OCI-LY1 (cell line): ENCODE measurements at regions not wholly inside any gene's neighbourhood (a gene's known extent, or its start where the extent isn't known, plus 50 kb on each side); places are given as distances from the start of the nearest gene placed in this dataset.

Experiments used
- H2AFZ ChIP-seq: fragments of 200-600 bp; sonication (generic), shearing (Covaris generic); 2 replicates; pipeline ENCODE4 v1.6.0; 2014; ENCODE audit warnings: antibody characterized with exemption, mild to moderate bottlenecking, low read length
- H3F3A ChIP-seq: fragments of 200-600 bp; sonication (generic), shearing (Covaris generic); 2 replicates; pipeline ENCODE4 v1.6.0; 2014; ENCODE audit warnings: mild to moderate bottlenecking, antibody characterized with exemption, low read length, moderate library complexity; ENCODE audit not compliant: insufficient read depth
- H3K27ac ChIP-seq: fragments of 200-600 bp; sonication (generic); 2 replicates; pipeline ENCODE4 v1.5.1; 2014; ENCODE audit warnings: low read length, mixed run types, mild to moderate bottlenecking, low read depth; ENCODE audit not compliant: poor library complexity, severe bottlenecking
- H3K27me3 ChIP-seq: fragments of 200-600 bp; sonication (generic); 2 replicates; pipeline ENCODE4 v1.6.0; 2014; ENCODE audit warnings: antibody characterized with exemption, mild to moderate bottlenecking, low read length, moderate library complexity; ENCODE audit not compliant: insufficient read depth
- H3K36me3 ChIP-seq: fragments of 200-600 bp; sonication (generic); 2 replicates; pipeline ENCODE4 v1.6.1; 2014; ENCODE audit warnings: mild to moderate bottlenecking, antibody characterized with exemption, low read length, moderate library complexity, mixed read lengths; ENCODE audit not compliant: insufficient read depth
- H3K4me1 ChIP-seq: fragments of 200-600 bp; sonication (generic); 2 replicates; pipeline ENCODE4 v1.5.1; 2014; ENCODE audit warnings: mild to moderate bottlenecking, low read length, moderate library complexity; ENCODE audit not compliant: insufficient read depth, severe bottlenecking
- H3K4me2 ChIP-seq: fragments of 200-600 bp; sonication (generic), shearing (Covaris generic); 2 replicates; pipeline ENCODE4 v1.6.1; 2014; ENCODE audit warnings: low read length
- H3K4me3 ChIP-seq: fragments of 200-600 bp; sonication (generic); 2 replicates; pipeline ENCODE4 v1.5.1; 2014; ENCODE audit warnings: low read length, low read depth, mild to moderate bottlenecking, mixed read lengths; ENCODE audit not compliant: poor library complexity, severe bottlenecking
- H3K79me2 ChIP-seq: fragments of 200-600 bp; shearing (Covaris generic); 2 replicates; pipeline ENCODE4 v1.6.1; 2016; ENCODE audit warnings: mixed run types, low read length, mixed read lengths; ENCODE audit not compliant: insufficient read depth
- H3K9ac ChIP-seq: fragments of 200-600 bp; sonication (generic), shearing (Covaris generic); 2 replicates; pipeline ENCODE4 v1.6.1; 2014; ENCODE audit warnings: mild to moderate bottlenecking, low read length, mixed read lengths
- H3K9me2 ChIP-seq: fragments of 200-600 bp; sonication (generic), shearing (Covaris generic); 2 replicates; pipeline ENCODE4 v1.6.1; 2014; ENCODE audit warnings: low read depth, mild to moderate bottlenecking, low read length, mixed read lengths
- H3K9me3 ChIP-seq: fragments of 200-600 bp; shearing (Covaris generic); 2 replicates; pipeline ENCODE4 v1.6.1; 2014; ENCODE audit warnings: low read length, mixed read lengths
- H4K20me1 ChIP-seq: fragments of 200-600 bp; sonication (generic), shearing (Covaris generic); 2 replicates; pipeline ENCODE4 v1.6.0; 2016; ENCODE audit warnings: mild to moderate bottlenecking, low read length; ENCODE audit not compliant: insufficient read depth
- EZH2 ChIP-seq: fragments of 200-600 bp; sonication (generic), shearing (Covaris generic); IDR thresholded peaks from 2 replicates; pipeline ENCODE4 v1.8.0; 2017; ENCODE audit warnings: borderline replicate concordance, mixed run types, mild to moderate bottlenecking, antibody characterized with exemption, low read length, moderate library complexity, mixed read lengths
- TF ChIP-seq, protein P1 (sequence below): fragments of 200-600 bp; sonication (generic), shearing (Covaris generic); IDR thresholded peaks from 2 replicates; pipeline ENCODE4 v1.5.1; 2017; ENCODE audit warnings: mild to moderate bottlenecking, antibody characterized with exemption, low read length, moderate library complexity, mixed read lengths

DNA sequence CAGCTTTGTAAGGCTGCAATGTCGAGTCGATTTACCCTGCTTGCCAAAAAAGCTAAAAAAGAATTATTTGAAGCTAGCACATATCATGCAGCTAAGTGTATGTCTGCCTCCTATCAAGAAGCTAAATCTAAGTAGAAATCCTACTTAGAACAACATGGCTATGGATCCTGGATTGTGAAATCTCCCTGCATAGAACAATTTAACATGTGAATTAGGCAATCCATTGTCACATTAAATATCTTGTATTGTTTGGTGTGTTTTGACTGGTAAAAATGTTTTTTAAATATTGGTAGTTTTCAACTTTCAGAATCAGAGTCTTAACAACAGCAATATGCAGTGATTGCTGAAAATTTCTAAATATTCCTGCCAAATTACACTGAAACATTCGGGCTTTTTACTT is 73.3 kb downstream of the SKIDA1 start:
- H3K9me2 ChIP-seq: no peaks in the 10 kb centered on the region
- H3K79me2 ChIP-seq: no peaks in the 10 kb centered on the region
- H3K9ac ChIP-seq: no peak overlapping the region
- no peak overlapping the region for H3K4me3 ChIP-seq
- H3F3A ChIP-seq: no peaks in the 10 kb centered on the region
- H3K4me2 ChIP-seq: no peak overlapping the region
- no peak overlapping the region for H2AFZ ChIP-seq
- no peaks in the 10 kb centered on the region for H4K20me1 ChIP-seq
- H3K27me3 ChIP-seq: no peaks in the 10 kb centered on the region
- TF ChIP-seq, protein P1, sequence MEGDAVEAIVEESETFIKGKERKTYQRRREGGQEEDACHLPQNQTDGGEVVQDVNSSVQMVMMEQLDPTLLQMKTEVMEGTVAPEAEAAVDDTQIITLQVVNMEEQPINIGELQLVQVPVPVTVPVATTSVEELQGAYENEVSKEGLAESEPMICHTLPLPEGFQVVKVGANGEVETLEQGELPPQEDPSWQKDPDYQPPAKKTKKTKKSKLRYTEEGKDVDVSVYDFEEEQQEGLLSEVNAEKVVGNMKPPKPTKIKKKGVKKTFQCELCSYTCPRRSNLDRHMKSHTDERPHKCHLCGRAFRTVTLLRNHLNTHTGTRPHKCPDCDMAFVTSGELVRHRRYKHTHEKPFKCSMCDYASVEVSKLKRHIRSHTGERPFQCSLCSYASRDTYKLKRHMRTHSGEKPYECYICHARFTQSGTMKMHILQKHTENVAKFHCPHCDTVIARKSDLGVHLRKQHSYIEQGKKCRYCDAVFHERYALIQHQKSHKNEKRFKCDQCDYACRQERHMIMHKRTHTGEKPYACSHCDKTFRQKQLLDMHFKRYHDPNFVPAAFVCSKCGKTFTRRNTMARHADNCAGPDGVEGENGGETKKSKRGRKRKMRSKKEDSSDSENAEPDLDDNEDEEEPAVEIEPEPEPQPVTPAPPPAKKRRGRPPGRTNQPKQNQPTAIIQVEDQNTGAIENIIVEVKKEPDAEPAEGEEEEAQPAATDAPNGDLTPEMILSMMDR: no peak
- H3K4me1 ChIP-seq: no peaks in the 10 kb centered on the region
- no peaks in the 10 kb centered on the region; the same call in 1 of the 2 replicates for H3K9me3 ChIP-seq
- no peak overlapping the region for H3K27ac ChIP-seq
- H3K36me3 ChIP-seq: no peaks in the 10 kb centered on the region

DNA sequence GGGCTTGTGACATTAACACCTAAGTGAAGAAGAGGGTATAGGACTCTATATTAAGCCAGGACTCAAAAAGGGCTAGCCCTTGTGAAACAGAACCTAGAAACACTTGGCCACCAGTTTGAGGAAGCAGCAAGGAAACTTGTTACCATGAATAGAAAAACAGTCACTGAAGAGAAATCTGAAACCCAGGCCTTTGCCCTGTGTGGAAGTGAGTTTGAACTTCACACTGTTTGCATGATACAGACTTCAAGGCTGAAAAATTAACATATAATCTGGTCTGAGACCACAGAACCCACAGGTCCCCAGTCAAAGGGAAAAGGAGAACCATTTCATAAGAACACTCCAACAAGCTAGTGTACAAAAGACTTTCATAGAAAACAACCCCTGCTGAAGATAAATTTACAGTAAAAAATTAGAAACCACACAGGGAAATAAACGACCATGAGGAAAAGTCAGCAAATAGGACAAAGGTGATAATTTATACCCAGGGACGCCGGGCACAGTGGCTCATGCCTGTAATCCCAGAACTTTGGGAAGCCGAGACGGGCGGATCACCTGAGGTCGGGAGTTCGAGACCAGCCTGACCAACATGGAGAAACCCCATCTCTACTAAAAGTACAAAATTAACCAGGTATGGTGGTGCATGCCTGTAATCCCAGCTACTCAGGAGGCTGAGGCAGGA is 76.1 kb downstream of the SKIDA1 start:
- no peak overlapping the region for H3K4me3 ChIP-seq
- no peak overlapping the region for H3K27ac ChIP-seq
- H3K27me3 ChIP-seq: no peaks in the 10 kb centered on the region

DNA sequence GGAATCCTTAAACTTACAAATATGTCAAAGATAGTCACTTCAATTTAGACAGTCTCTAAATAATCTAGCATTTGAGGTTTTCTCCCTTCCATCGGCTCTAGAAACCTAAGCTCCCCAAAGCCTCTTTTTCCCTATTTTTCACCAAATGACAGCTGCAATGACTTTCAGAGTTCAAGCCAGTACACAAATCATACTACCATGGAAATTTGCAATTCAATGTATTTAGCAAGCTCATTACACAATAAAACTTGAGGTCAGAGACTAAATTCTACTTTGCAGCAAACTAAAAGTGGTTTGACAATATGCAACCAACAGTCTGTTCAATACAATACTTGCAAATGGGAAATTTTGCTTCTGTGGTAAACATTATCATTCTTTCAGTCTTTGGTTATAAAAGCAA is 80.3 kb downstream of the SKIDA1 start:
- H2AFZ ChIP-seq: no peak overlapping the region
- H3K36me3 ChIP-seq: no peaks in the 10 kb centered on the region
- no peak overlapping the region for H3K4me2 ChIP-seq
- H3K27ac ChIP-seq: no peak overlapping the region
- H3F3A ChIP-seq: no peaks in the 10 kb centered on the region
- H3K27me3 ChIP-seq: no peaks in the 10 kb centered on the region
- no peaks in the 10 kb centered on the region for H4K20me1 ChIP-seq
- H3K4me3 ChIP-seq: no peak overlapping the region
- no peaks in the 10 kb centered on the region for H3K9me2 ChIP-seq
- no peak overlapping the region for H3K9ac ChIP-seq
- TF ChIP-seq, protein P1: no peak
- no peaks in the 10 kb centered on the region for H3K9me3 ChIP-seq
- H3K4me1 ChIP-seq: no peaks in the 10 kb centered on the region
- H3K79me2 ChIP-seq: no peaks in the 10 kb centered on the region

More for the DNA sequence above, 76.1 kb downstream of the SKIDA1 start:
- H3K9ac ChIP-seq: no peak overlapping the region
- no peaks in the 10 kb centered on the region for H3F3A ChIP-seq
- H4K20me1 ChIP-seq: no peaks in the 10 kb centered on the region
- no peaks in the 10 kb centered on the region for H3K9me2 ChIP-seq
- H2AFZ ChIP-seq: no peak overlapping the region
- H3K36me3 ChIP-seq: no peaks in the 10 kb centered on the region
- no peaks in the 10 kb centered on the region for H3K79me2 ChIP-seq
- TF ChIP-seq EZH2: no peak
- TF ChIP-seq, protein P1: no peak
- H3K4me1 ChIP-seq: no peaks in the 10 kb centered on the region
- no peak overlapping the region for H3K4me2 ChIP-seq
- no peaks in the 10 kb centered on the region for H3K9me3 ChIP-seq
